ENCODE measurements at regions not wholly inside any gene's neighbourhood (a gene's known extent, or its start where the extent isn't known, plus 50 kb on each side); places are given as distances from the start of the nearest gene placed in this dataset.

GRCh38 chr22:48321986-48322545, 1505.6 kb downstream of the BRD1 start:
- H3K27ac ChIP-seq (ENCODE audit: low read depth, low read length), result no peak overlapping the region
- 68 to 87% (median 79%) methylated on average over 9 of the region's 9 CpGs for WGBS, 3 donors

GRCh38 chr22:48320683-48321451, 1506.8 kb downstream of the BRD1 start:
- no peak overlapping the region for H3K27ac ChIP-seq (ENCODE audit: low read depth, low read length)
- WGBS, 3 donors, result 43 to 55% (median 52%) methylated on average over 18 of the region's 18 CpGs

- WGBS, 3 donors, result 77 to 84% (median 84%) methylated on average over 13 of the region's 13 CpGs
- no peak overlapping the region for H3K27ac ChIP-seq (ENCODE audit: low read depth, low read length)
Observed at GRCh38 chr22:48320048-48320682, 1507.5 kb downstream of the BRD1 start.

- H3K27ac ChIP-seq (ENCODE audit: low read depth, low read length), result no peak overlapping the region
- WGBS, 3 donors, result 72 to 81% (median 80%) methylated on average over 12 to 14 of the region's 14 CpGs
Observed at GRCh38 chr22:48319321-48320047, 1508.2 kb downstream of the BRD1 start.

- 60 to 84% (median 76%) methylated on average over 13 of the region's 13 CpGs for WGBS, 3 donors
- H3K27ac ChIP-seq (ENCODE audit: low read depth, low read length), result no peak overlapping the region
Observed at GRCh38 chr22:48318575-48319320, 1508.9 kb downstream of the BRD1 start.

GRCh38 chr22:48318173-48318572, 1509.5 kb downstream of the BRD1 start:
- 58 to 84% (median 82%) methylated on average over 6 of the region's 6 CpGs for WGBS, 3 donors
- no peak overlapping the region for H3K27ac ChIP-seq (ENCODE audit: low read depth, low read length)

GRCh38 chr22:48316257-48317250, 1511.1 kb downstream of the BRD1 start:
- 70 to 85% (median 83%) methylated on average over 19 of the region's 19 CpGs for WGBS, 3 donors
- H3K27ac ChIP-seq (ENCODE audit: low read depth, low read length), result no peak overlapping the region

- no peak overlapping the region for H3K27ac ChIP-seq (ENCODE audit: low read depth, low read length)
- WGBS, 3 donors, result 78 to 93% (median 87%) methylated on average over 23 of the region's 23 CpGs
Observed at GRCh38 chr22:48315439-48316256, 1512.0 kb downstream of the BRD1 start.

GRCh38 chr22:48314073-48314472, 1513.6 kb downstream of the BRD1 start:
- no peak overlapping the region for H3K27ac ChIP-seq (ENCODE audit: low read depth, low read length)
- 44 to 51% (median 47%) methylated on average over 6 of the region's 6 CpGs for WGBS, 3 donors

GRCh38 chr22:48313175-48313830, 1514.4 kb downstream of the BRD1 start:
- H3K27ac ChIP-seq (ENCODE audit: low read depth, low read length), result no peak overlapping the region
- WGBS, 3 donors, result 59 to 70% (median 63%) methylated on average over 14 of the region's 14 CpGs

GRCh38 chr22:48310740-48311139, 1516.9 kb downstream of the BRD1 start:
- whole genome bisulfite sequencing, 3 donors, result 48 to 64% (median 62%) methylated on average over 10 of the region's 10 CpGs
- H3K27ac ChIP-seq (ENCODE audit: low read depth, low read length), result no peak overlapping the region

- WGBS, 3 donors, result 51 to 71% (median 63%) methylated on average over 6 of the region's 6 CpGs
- H3K27ac ChIP-seq (ENCODE audit: low read depth, low read length), result no peak overlapping the region
Observed at GRCh38 chr22:48310289-48310688, 1517.4 kb downstream of the BRD1 start.

GRCh38 chr22:48309836-48310235, 1517.8 kb downstream of the BRD1 start:
- 30 to 51% (median 40%) methylated on average over 8 of the region's 8 CpGs for WGBS, 3 donors
- H3K27ac ChIP-seq (ENCODE audit: low read depth, low read length), result no peak overlapping the region

GRCh38 chr22:48309115-48309705, 1518.5 kb downstream of the BRD1 start:
- H3K27ac ChIP-seq (ENCODE audit: low read depth, low read length), result no peak overlapping the region
- 82 to 87% (median 86%) methylated on average over 16 to 18 of the region's 18 CpGs for WGBS, 3 donors

- 65 to 81% (median 81%) methylated on average over 7 of the region's 7 CpGs for WGBS, 3 donors
- no peak overlapping the region for H3K27ac ChIP-seq (ENCODE audit: low read depth, low read length)
Observed at GRCh38 chr22:48307931-48308330, 1519.7 kb downstream of the BRD1 start.
